ENCODE measurements at regions not wholly inside any gene's neighbourhood (a gene's known extent, or its start where the extent isn't known, plus 50 kb on each side); places are given as distances from the start of the nearest gene placed in this dataset.

DNA sequence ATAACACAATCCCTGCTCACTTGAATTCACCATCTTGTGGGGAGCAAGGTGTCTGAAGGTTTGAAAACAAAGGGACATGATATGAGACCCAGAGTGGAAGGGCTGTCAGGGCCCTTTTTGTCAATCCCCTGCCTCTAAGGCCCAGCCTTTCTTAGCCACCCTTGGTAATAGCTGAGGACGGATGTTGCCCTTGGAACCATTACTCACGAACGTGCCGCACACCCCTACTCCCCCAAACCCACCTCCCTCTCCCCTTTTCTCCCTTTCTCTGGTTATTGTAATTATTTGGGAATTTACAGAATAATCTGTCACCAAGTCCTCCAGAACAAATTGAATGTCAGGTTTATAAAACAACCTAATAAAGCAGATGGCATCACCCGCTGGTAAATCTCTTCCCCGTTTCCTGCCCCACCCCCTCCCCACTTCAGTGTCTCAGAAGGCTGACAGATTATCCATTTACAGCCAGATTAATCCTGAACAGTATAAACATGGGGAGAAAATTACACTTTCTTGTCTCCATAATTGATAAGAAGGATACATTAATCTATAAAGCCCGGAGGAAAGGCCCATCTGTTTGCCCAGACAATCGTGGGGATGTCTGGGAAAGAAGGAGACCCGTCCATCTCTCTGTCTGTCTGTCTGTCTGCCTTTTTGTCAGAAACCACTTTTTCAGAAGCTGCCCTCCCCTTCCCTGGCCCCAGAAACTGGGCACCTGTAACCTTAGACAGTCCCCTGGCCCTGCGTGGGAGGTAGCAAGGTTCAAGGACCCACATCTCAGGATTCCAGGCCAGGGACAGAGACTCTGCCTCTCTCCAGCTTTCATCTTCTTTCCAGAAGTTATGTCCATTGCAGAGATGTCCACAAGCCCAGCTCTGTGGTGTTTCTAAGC, 60.6 kb upstream of the CD34 start:
- DNase-seq (ENCODE audit: low spot score) = no peak

DNA sequence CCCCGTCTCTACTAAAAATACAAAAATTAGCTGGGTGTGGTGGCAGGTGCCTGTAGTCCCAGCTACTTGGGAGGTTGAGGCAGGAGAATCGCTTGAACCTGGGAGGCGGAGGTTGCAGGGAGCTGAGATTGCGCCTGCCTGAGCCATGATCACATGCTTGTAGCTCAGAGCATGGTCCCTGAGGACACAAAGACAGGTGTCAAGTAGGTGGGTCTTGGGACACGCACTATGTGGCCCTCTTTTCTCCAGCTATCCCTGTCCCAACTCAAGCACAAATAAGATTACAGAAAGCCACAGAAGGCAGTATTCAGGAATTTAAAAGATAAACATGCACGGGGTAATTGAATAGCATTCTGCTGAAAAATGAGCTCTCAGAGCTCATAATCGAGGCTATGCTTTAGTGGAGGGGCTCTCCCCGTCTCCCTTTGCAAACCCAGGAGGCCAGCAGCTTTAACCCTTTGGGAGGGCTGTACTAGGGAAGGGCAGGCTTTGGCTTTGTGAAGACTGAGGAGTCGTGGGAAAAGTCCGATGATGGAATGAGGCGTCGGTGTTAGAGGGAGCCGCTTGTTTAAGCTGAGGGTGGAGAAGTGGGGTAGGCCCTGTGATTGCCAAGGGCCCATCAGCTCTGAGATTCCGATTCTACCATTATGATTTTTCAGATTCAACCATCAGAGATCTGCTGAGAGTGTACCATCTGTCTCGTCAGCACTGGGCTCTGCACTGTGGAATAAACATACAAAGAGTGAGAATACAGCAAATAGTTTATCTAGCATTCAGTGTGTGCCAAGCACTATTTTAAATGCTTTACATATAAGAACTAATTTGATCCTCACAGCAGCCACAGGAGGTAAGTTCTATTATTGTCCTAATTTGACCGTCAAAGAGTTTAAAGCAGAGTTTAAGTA, 59.7 kb upstream of the CD34 start:
- no peak for DNase-seq (ENCODE audit: low spot score)

DNA sequence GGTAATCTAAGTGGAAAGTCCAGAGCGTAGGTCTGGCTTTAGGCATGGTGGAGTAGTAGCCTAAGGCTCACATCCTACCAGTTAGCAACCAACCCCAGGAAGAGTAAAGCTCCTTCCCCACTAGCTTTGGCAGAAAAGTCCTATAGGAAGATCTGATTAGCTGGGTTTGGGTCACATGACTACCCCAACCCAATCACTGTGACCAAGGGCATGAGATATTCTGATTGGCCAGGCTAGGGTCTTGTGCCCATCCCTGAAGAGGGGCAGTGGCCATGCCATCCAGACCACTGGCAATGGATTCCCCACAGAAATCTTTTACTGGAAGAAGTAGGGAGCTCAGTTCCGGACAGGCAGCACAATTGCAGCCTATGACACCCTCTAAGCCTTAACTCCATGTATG, 58.6 kb upstream of the CD34 start:
- DNase-seq (ENCODE audit: low spot score) = no peak

DNA sequence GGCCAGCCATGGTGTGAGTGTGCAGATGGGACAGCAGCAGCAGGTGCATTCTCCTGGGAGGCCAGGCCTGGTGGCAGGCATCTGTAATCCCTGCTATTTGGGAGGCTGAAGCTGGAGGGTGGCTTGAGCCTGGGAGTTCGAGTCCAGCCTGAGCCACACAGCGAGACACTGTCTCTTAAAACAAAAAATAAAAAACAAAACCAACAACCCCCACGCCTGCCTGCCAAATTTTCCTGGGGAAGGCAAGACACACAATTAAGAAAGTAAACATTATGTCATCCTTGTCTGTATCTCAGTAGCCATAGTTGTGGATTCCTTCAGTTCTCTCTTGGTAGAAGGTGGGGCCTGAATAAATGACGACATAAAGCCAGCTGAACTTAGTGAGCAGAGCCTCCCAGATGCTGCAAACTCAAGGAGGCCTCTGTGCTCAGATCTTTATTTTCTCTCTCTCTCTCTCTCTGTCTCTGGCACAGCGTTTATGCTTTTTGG, 57.6 kb upstream of the CD34 start:
- no peak for DNase-seq (ENCODE audit: low spot score)

DNA sequence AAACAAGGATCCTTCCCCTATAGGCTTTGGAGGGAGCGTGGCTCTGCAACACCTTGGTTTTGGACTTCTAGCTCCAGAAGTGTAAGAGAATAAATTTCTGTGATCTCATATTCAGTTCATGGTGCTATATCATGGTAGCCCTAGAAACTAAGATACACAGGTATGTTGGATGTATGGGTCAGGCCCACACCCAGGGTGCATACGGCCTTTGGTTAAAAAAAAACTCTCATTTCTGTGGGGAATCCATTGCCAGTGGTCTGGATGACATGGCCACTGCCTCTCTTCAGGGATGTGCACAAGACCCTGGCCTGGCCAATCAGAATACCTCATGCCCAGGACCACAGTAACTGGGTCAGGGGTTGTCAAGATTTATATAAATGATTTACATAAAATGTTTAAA, 56.8 kb upstream of the CD34 start:
- DNase-seq (ENCODE audit: low spot score) = no peak

DNA sequence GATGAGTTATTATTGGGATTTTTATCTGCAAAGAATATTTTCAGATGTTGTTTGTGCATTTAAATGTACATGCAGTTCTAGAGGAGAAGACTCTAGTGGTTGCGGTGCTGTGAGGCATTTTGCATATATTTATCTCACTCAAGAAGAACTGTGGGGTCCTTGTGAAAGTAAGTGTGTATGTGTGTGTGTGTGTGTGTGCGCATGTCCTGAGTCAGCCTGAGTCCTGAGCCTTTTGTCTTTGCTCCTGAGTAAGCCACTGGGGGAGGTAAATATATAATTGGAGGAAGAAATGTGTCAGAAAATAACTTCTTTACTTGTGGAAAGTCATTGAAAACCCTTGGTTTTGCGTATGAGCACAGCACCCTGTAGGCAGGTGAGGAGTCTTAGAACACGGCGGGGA, 55.6 kb upstream of the CD34 start:
- DNase-seq (ENCODE audit: low spot score) = no peak

DNA sequence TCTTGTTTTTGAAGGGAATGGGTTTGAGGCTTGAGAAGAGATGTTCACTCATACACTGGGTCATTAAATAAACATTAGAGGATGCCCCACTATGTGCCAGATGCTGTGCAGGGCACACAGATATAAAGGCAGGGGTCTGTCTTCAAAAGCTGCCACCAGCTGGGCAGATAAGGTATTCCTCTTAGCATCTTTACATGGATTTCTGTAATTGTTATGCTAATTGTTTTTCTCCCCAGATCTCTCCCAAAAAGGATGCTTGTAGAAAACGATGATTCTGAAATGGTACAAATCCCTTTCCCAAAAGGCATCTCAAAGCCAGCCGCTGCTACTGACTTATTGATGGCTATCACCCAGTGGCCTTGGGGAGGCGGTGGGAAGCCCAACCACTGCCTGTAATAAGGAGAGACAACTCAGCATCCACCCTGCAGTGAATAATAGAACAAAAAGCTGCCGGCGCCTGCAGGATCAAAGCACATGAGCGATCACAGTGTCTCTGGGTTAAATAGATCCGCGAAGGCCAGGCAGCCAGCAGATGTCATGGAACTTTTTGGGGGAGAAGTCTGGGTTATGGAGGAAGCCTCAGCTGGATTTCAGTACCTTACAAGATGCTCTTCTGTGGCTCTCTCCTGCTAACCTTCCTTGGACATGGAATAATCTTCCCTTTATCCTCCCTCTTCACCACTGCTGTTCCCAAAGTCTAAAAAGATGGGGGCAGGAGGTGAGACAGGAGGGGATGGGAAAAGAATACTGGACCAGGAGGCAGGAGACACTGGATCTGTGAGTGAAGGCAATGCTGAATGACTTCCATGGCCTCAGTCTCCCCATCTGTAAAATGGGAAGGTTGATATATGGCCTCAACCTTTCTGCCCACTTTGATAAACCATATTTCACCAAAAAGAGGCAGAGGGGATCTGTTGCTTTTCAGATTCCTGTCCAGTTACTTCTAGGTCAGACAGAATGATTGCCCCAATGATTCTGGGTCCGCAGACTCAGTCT, 54.8 kb upstream of the CD34 start:
- no peak for DNase-seq (ENCODE audit: low spot score)

DNA sequence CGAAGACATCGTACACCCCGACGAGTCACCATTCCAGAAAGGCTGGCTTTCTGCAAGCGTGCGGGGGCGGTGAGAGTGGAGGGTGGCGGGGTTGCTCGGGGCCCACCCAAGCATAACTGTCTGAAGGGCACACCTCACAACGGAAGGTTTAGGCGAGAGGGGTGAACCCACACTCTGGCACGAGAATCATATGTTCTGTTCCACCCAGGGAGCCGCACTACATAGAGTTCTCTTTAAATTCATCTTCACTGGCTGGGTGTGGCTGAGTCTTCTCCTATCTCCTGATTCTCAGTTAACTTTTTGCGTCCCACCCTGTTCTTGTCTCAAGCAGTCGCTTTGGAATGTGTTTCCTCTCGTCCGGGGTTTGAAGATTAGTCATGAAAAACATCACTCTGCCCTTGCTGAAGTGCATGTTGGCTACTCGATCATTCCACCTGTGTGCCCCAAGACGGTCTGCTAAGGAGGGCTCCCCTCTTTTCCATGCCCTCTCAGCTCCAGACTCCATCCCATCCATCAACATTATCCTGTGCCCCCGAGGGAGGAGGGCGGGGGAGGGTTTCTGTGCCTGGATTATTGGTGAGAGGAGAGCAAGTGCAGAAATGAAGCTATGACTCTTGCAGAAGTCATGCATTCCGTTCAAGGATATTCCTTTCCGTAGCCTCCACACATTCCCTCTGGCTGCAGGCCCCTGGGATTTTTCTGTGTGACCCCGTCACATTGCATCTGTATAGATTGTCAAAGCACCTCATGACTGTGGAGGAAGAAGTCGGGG, 53.5 kb upstream of the CD34 start:
- peak; percentile 69 for DNase-seq (ENCODE audit: low spot score)

DNA sequence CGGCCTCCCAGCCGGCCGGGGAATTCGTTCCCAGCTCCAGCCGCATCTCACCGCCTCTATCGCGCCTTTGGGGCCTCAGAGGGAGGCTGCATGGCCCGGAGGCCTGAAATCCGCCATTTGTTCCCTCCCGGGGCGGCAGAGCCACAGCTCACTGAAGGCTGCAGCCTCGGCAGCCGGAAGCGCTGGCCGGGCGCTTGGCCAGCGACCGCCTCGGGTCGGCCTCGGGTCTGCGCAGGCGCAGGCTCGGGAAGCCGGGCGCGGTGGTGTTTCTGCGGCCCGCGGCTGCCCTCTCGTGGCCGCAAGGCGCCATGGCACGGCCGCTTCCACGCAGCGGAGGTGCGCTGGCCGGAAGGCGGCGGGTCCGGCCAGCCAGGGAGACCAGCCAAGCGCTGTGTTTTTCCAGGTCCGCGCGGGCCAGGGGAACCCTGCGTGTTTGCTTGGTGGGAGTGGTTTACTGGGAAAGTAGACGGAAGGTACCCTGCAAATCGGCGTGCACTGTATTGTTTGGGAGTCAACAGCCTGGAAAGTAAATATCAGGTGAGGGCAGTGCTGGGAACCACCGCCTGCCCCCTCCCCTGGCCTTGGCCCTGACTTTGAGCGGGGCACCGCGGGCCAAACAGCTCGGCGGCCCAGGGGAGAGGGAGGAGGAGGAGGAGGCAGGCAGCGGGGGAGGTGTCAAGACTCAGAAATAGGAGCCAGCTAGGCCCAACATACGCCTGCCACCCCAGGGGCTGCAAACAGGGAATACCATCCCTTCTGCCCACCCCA, 52.7 kb upstream of the CD34 start:
- peak; percentile 95 for DNase-seq (ENCODE audit: low spot score)

DNA sequence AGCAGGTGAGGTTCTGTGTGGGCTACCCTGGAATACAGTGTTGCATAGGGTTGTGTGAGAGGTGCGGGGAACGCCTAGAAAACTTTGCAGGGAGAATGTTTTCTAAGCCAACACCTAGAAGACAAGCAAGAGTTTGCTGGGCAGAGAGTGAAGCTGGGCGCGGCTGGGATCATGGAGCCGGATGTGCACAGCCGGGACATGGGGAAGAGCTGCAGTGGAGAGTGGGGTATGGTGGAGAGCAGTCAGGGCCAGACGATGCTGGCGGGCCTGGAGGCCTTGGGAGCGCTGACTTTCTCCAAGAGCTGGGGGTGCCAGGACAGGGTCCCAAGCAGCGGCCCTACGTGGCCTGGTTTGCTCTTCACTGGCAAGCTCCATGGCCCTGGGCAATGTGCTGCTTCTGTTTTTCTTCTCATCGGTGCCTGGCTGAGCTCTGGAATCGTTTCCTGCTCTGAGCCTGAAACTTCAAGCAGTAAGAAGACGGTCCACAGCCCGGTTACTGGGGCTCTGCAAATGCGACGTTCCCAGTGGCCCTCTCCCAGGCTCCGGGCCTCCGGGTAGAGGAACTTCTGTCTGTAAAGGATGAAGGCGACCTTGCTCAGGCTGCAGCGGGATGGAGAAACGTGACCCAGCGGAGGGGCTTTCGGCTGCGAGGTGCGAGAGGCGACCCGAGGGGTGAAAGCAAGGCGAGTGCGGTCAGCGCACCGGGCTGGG, 51.9 kb upstream of the CD34 start:
- DNase-seq (ENCODE audit: low spot score) = no peak

Data from hematopoietic multipotent progenitor cell treated with erythropoietin and hydrocortisone succinate and interleukin-3 and kit ligand, for 17 days (in vitro differentiated cells).